ENCODE measurements at regions not wholly inside any gene's neighbourhood (a gene's known extent, or its start where the extent isn't known, plus 50 kb on each side); places are given as distances from the start of the nearest gene placed in this dataset.

DNA sequence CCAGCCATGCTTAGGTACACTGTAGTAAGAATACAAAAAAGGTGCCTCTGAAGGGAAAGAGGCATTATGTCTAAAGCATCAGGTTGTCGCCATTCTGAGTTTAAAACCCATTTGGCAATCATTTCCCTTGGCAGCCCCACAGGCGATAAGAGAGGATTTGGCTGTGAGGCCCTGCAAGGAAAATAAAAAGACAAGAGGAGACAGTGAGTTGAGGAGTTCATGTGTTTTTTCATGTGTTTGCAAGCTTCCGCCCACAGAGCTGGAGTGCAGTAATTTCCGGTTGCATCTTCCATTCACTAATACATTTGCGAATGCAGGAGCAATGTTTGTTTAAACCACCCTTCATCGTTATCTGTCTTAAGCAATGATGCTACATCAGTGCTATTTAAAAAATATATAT is 138.5 kb upstream of the SOX4 start:
- no peak overlapping the region for H3K4me2 ChIP-seq (ENCODE audit: extremely low read depth, insufficient read depth, low read length)
- DNase-seq (ENCODE audit: low read depth in 2 of 2) = no peak
- no peaks in the 10 kb centered on the region for H3K27me3 ChIP-seq (ENCODE audit: control insufficient read depth, insufficient read depth, low read length)
- no peaks in the 10 kb centered on the region for H3K4me1 ChIP-seq (ENCODE audit: control insufficient read depth, extremely low read depth, insufficient read depth, low read length)
- H3K27ac ChIP-seq (ENCODE audit: insufficient read depth, low read length) = no peak overlapping the region
- H4K20me1 ChIP-seq (ENCODE audit: control insufficient read depth, extremely low read depth, insufficient read depth, low read length) = no peaks in the 10 kb centered on the region
- TF ChIP-seq, protein P1, sequence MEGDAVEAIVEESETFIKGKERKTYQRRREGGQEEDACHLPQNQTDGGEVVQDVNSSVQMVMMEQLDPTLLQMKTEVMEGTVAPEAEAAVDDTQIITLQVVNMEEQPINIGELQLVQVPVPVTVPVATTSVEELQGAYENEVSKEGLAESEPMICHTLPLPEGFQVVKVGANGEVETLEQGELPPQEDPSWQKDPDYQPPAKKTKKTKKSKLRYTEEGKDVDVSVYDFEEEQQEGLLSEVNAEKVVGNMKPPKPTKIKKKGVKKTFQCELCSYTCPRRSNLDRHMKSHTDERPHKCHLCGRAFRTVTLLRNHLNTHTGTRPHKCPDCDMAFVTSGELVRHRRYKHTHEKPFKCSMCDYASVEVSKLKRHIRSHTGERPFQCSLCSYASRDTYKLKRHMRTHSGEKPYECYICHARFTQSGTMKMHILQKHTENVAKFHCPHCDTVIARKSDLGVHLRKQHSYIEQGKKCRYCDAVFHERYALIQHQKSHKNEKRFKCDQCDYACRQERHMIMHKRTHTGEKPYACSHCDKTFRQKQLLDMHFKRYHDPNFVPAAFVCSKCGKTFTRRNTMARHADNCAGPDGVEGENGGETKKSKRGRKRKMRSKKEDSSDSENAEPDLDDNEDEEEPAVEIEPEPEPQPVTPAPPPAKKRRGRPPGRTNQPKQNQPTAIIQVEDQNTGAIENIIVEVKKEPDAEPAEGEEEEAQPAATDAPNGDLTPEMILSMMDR (conservative IDR thresholded peaks at IDR 0.05 in 1 of 2, IDR thresholded peaks at IDR 0.05 in 1 of 2; ENCODE audit: low read depth in 1 of 2, low read length in 2 of 2) = no peak
- TF ChIP-seq EZH2 (IDR thresholded peaks at IDR 0.05; ENCODE audit: low read length, missing control alignments) = no peak
- H2AFZ ChIP-seq (ENCODE audit: low read length) = no peak overlapping the region
- H3K9ac ChIP-seq (ENCODE audit: insufficient read depth, low read length) = no peak overlapping the region
- no peaks in the 10 kb centered on the region for H3K9me3 ChIP-seq (ENCODE audit: control insufficient read depth, insufficient read depth, low read depth, low read length)
- H3K4me3 ChIP-seq (replicated peaks in 1 of 4; ENCODE audit: control extremely low read depth in 1 of 4, insufficient read depth in 1 of 4, low read depth in 3 of 4, low read length in 4 of 4) = no peak overlapping the region
- no peaks in the 10 kb centered on the region for H3K79me2 ChIP-seq (ENCODE audit: control insufficient read depth, insufficient read depth, low read length)
- H3K36me3 ChIP-seq (ENCODE audit: control insufficient read depth, insufficient read depth, low read length) = no peaks in the 10 kb centered on the region

DNA sequence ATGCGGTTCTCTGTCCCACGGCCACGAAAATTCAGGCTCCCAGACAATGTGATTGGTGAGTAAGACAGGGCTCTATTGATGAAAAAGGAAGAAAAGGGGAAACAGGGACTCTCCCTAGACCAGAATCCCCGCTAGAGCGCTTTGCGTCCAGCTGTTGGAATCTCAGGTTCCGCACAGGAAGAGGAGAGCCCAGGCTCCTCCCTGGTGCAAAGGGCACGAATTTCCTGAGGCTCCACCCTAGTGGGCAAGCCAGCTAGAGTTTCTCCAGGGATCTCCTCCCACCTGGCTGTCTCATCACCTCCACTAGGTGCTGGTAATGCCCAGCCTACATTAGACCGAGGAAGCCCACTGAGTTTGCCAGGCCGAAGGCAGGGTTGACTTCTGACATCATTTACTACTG is 135.9 kb upstream of the SOX4 start:
- Histone ChIP-seq H3K27me3 (ENCODE audit: control insufficient read depth, insufficient read depth, low read length) (no peaks in the 10 kb centered on the region), H2AFZ (ENCODE audit: low read length) (no peak overlapping the region), H3K9ac (ENCODE audit: insufficient read depth, low read length) (no peak overlapping the region), H3K4me3 (replicated peaks in 1 of 4; ENCODE audit: control extremely low read depth in 1 of 4, insufficient read depth in 1 of 4, low read depth in 3 of 4, low read length in 4 of 4) (no peak overlapping the region), H3K4me1 (ENCODE audit: control insufficient read depth, extremely low read depth, insufficient read depth, low read length) (no peaks in the 10 kb centered on the region), H3K9me3 (ENCODE audit: control insufficient read depth, insufficient read depth, low read depth, low read length) (no peaks in the 10 kb centered on the region), H3K4me2 (ENCODE audit: extremely low read depth, insufficient read depth, low read length) (no peak overlapping the region), H3K79me2 (ENCODE audit: control insufficient read depth, insufficient read depth, low read length) (no peaks in the 10 kb centered on the region), H3K27ac (ENCODE audit: insufficient read depth, low read length) (no peak overlapping the region), H3K36me3 (ENCODE audit: control insufficient read depth, insufficient read depth, low read length) (no peaks in the 10 kb centered on the region), H4K20me1 (ENCODE audit: control insufficient read depth, extremely low read depth, insufficient read depth, low read length) (no peaks in the 10 kb centered on the region)
- no peak for DNase-seq (ENCODE audit: low read depth in 2 of 2)
- TF ChIP-seq, protein P1 (conservative IDR thresholded peaks at IDR 0.05 in 1 of 2, IDR thresholded peaks at IDR 0.05 in 1 of 2; ENCODE audit: low read depth in 1 of 2, low read length in 2 of 2) = no peak
- no peak for TF ChIP-seq EZH2 (IDR thresholded peaks at IDR 0.05; ENCODE audit: low read length, missing control alignments)

DNA sequence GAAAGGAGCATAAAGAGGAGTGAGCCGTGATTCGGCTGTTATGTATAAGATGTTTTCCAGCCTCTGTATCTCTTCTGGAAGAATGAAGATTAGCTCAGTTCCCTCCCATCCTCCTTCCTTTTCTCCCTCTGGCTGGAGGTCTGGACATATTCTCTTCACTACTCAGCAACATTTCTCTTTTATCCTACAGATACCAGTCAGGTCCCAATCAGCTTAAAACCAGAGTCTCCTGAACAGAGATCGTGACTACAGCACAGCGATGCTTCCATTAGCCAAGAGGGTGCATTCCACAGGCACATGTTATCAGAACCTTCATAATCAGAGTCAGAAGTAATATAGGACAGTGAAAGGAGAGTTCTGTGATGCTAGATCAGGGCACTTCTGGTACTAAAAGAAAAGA is 133.9 kb upstream of the SOX4 start:
- Histone ChIP-seq H3K4me3 (replicated peaks in 1 of 4; ENCODE audit: control extremely low read depth in 1 of 4, insufficient read depth in 1 of 4, low read depth in 3 of 4, low read length in 4 of 4) (no peak overlapping the region), H3K4me1 (ENCODE audit: control insufficient read depth, extremely low read depth, insufficient read depth, low read length) (no peaks in the 10 kb centered on the region), H3K27ac (ENCODE audit: insufficient read depth, low read length) (no peak overlapping the region), H3K9ac (ENCODE audit: insufficient read depth, low read length) (no peak overlapping the region), H3K9me3 (ENCODE audit: control insufficient read depth, insufficient read depth, low read depth, low read length) (no peaks in the 10 kb centered on the region), H3K27me3 (ENCODE audit: control insufficient read depth, insufficient read depth, low read length) (no peaks in the 10 kb centered on the region), H2AFZ (ENCODE audit: low read length) (no peak overlapping the region), H3K36me3 (ENCODE audit: control insufficient read depth, insufficient read depth, low read length) (no peaks in the 10 kb centered on the region), H3K4me2 (ENCODE audit: extremely low read depth, insufficient read depth, low read length) (no peak overlapping the region), H3K79me2 (ENCODE audit: control insufficient read depth, insufficient read depth, low read length) (no peaks in the 10 kb centered on the region), H4K20me1 (ENCODE audit: control insufficient read depth, extremely low read depth, insufficient read depth, low read length) (no peaks in the 10 kb centered on the region)
- TF ChIP-seq, protein P1 (conservative IDR thresholded peaks at IDR 0.05 in 1 of 2, IDR thresholded peaks at IDR 0.05 in 1 of 2; ENCODE audit: low read depth in 1 of 2, low read length in 2 of 2) = no peak
- TF ChIP-seq EZH2 (IDR thresholded peaks at IDR 0.05; ENCODE audit: low read length, missing control alignments) = no peak
- DNase-seq (ENCODE audit: low read depth in 2 of 2) = no peak

All from fibroblast of lung (primary cell).